C4-2B (cell line): ENCODE measurements at regions not wholly inside any gene's neighbourhood (a gene's known extent, or its start where the extent isn't known, plus 50 kb on each side); places are given as distances from the start of the nearest gene placed in this dataset.

ENCODE experiments used
- H3K27ac ChIP-seq: fragments of 450-650 bp; 2 replicates; pipeline ENCODE4 v1.5.1; 2017
- CTCF ChIP-seq: fragments of 450-650 bp; conservative IDR thresholded peaks from 2 replicates; pipeline ENCODE4 v1.5.1; 2017; ENCODE audit warnings: mild to moderate bottlenecking
- ZFX ChIP-seq: fragments of 450-650 bp; IDR thresholded peaks from 2 replicates; pipeline ENCODE4 v1.6.1; 2017

- no peak overlapping the region for H3K27ac ChIP-seq
- TF ChIP-seq ZFX: no peak
- no peak for TF ChIP-seq CTCF
These were observed 107.8 kb upstream of the SPIN4 start for GRCh38 chrX:63458981-63459380.

- TF ChIP-seq CTCF: no peak
- TF ChIP-seq ZFX: no peak
- H3K27ac ChIP-seq: no peak overlapping the region
These were observed 102.4 kb upstream of the SPIN4 start for GRCh38 chrX:63453571-63453970.

- no peak overlapping the region for H3K27ac ChIP-seq
- TF ChIP-seq CTCF (no peak), ZFX (no peak)
These were observed 90.6 kb upstream of the SPIN4 start for GRCh38 chrX:63441717-63442116.

- no peak overlapping the region for H3K27ac ChIP-seq
- TF ChIP-seq ZFX: no peak
These were observed 88.4 kb upstream of the SPIN4 start for GRCh38 chrX:63439580-63439979.

GRCh38 chrX:63436865-63437264 lies 85.7 kb upstream of the SPIN4 start:
- H3K27ac ChIP-seq: peak overlapping the region; percentile 23
- no peak for TF ChIP-seq CTCF
- no peak for TF ChIP-seq ZFX

- peak overlapping the region; percentile 89 for H3K27ac ChIP-seq
- TF ChIP-seq ZFX (no peak; the same call in 1 of the 2 replicates), CTCF (no peak)
These were observed 83.5 kb upstream of the SPIN4 start for GRCh38 chrX:63434665-63435064.

GRCh38 chrX:63434206-63434605 lies 83.1 kb upstream of the SPIN4 start:
- peak overlapping the region; percentile 89 for H3K27ac ChIP-seq
- no peak for TF ChIP-seq CTCF
- no peak for TF ChIP-seq ZFX

GRCh38 chrX:63430026-63430425 lies 78.9 kb upstream of the SPIN4 start:
- no peak for TF ChIP-seq CTCF
- no peak overlapping the region for H3K27ac ChIP-seq
